Upper lobe of left lung (tissue), 4 donors: ENCODE measurements at regions not wholly inside any gene's neighbourhood (a gene's known extent, or its start where the extent isn't known, plus 50 kb on each side); places are given as distances from the start of the nearest gene placed in this dataset.

ENCODE experiments used
- EP300 ChIP-seq, 4 donors: sonication (generic); formaldehyde crosslinking; IDR thresholded peaks; one replicate each; pipeline ENCODE4 v1.5.1; 2017; ENCODE audit warnings: antibody characterized with exemption in 4 of 4, control low read depth in 2 of 4
- POLR2A ChIP-seq, 4 donors: fragments of 450-650 bp; IDR thresholded peaks; one replicate each; pipeline ENCODE4 v1.5.1; 2016 to 2017; ENCODE audit warnings: antibody characterized with exemption in 4 of 4, mild to moderate bottlenecking in 2 of 4
- POLR2AphosphoS5 ChIP-seq, 2 donors: sonication (generic); formaldehyde crosslinking; IDR thresholded peaks; one replicate each; pipeline ENCODE4 v1.5.1; 2017; ENCODE audit warnings: antibody characterized with exemption in 2 of 2
- TF ChIP-seq, protein P1 (sequence below), 6 experiments: fragments of 450-650 bp in 4 of 6; fragments of 200-600 bp in 2 of 6; sonication (generic) in 2 of 6; IDR thresholded peaks; one replicate each; pipeline ENCODE4 v1.5.1; 2016 to 2019; ENCODE audit warnings: antibody characterized with exemption in 6 of 6

DNA sequence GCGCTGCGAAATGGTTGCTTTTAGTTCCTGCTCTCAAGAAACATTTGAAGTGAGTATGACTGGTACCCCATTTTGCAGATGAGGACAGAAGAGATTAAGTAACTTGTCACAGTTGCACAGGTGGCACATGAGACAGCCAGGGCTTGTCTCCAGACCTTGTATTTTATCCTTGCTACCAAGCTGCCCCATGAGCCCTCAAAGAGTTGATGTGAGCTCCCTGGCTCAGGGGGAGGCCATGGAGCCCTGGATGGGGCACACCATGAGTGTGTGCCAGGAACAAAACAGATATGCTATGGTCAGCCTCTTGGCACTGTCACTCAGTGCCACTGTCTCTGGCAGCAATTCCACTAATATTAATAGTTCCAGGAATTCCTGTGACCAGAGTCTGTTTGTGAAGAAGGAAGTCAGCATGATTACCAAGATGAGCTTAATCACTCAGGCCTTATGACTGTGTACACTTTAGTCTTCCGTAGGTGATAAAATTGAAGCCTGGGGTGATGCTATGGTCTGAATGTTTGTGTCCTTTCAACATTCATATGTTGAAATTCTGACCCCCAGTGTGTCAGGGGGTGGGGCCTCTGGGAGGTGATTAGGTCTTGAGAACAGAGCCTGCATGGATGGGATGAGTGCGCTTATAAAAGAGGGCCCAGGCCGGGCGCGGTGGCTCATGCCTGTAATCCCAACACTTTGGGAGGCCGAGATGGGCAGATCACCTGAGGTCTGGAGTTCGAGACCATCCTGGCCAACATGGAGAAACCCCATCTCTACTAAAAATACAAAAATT is 806.8 kb downstream of the AACS start:
- TF ChIP-seq, protein P1, sequence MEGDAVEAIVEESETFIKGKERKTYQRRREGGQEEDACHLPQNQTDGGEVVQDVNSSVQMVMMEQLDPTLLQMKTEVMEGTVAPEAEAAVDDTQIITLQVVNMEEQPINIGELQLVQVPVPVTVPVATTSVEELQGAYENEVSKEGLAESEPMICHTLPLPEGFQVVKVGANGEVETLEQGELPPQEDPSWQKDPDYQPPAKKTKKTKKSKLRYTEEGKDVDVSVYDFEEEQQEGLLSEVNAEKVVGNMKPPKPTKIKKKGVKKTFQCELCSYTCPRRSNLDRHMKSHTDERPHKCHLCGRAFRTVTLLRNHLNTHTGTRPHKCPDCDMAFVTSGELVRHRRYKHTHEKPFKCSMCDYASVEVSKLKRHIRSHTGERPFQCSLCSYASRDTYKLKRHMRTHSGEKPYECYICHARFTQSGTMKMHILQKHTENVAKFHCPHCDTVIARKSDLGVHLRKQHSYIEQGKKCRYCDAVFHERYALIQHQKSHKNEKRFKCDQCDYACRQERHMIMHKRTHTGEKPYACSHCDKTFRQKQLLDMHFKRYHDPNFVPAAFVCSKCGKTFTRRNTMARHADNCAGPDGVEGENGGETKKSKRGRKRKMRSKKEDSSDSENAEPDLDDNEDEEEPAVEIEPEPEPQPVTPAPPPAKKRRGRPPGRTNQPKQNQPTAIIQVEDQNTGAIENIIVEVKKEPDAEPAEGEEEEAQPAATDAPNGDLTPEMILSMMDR (IDR thresholded peaks at IDR 0.05): no peak
- no peak for TF ChIP-seq POLR2A (IDR thresholded peaks at IDR 0.05)
- TF ChIP-seq EP300 (IDR thresholded peaks at IDR 0.05): no peak
- no peak for TF ChIP-seq POLR2AphosphoS5 (IDR thresholded peaks at IDR 0.05)
